Fibroblast of lung (primary cell): ENCODE measurements at regions not wholly inside any gene's neighbourhood (a gene's known extent, or its start where the extent isn't known, plus 50 kb on each side); places are given as distances from the start of the nearest gene placed in this dataset.

Source experiments
- DNase-seq, 2 donors: peaks; one replicate each; pipeline versions ENCODE4 v3.0.0 to v3.0.0-alpha.2; 2010; ENCODE audit warnings: low read depth in 2 of 2
- H2AFZ ChIP-seq: 2 replicates; pipeline ENCODE4 v1.5.1; 2012; ENCODE audit warnings: low read length, control low read depth, inconsistent platforms
- H3K27ac ChIP-seq: 2 replicates; pipeline ENCODE4 v1.5.1; 2011; ENCODE audit warnings: low read length, control low read depth; ENCODE audit not compliant: insufficient read depth
- H3K27me3 ChIP-seq: 2 replicates; pipeline ENCODE4 v1.5.1; 2011; ENCODE audit warnings: mild to moderate bottlenecking, low read length; ENCODE audit not compliant: control insufficient read depth, insufficient read depth
- H3K36me3 ChIP-seq: 2 replicates; pipeline ENCODE4 v1.5.1; 2011; ENCODE audit warnings: low read length; ENCODE audit not compliant: control insufficient read depth, insufficient read depth
- H3K4me1 ChIP-seq: 2 replicates; pipeline ENCODE4 v1.5.1; 2011; ENCODE audit warnings: low read length; ENCODE audit not compliant: control insufficient read depth, insufficient read depth; ENCODE audit errors: extremely low read depth
- H3K4me2 ChIP-seq: 2 replicates; pipeline ENCODE4 v1.5.1; 2011; ENCODE audit warnings: low read length, control low read depth; ENCODE audit not compliant: insufficient read depth; ENCODE audit errors: extremely low read depth
- H3K4me3 ChIP-seq, 4 experiments: fragments of 200-600 bp in 1 of 4; sonication (generic) in 1 of 4; replicated peaks in 1 of 4; 2 replicates each; pipeline ENCODE4 v1.5.1; 2011 to 2016; ENCODE audit warnings: low read length in 4 of 4, low read depth in 3 of 4, mild to moderate bottlenecking in 3 of 4, control low read depth in 2 of 4, inconsistent platforms in 1 of 4, mixed read lengths in 1 of 4; ENCODE audit not compliant: insufficient read depth in 1 of 4; ENCODE audit errors: control extremely low read depth in 1 of 4
- H3K79me2 ChIP-seq: 2 replicates; pipeline ENCODE4 v1.5.1; 2012; ENCODE audit warnings: mild to moderate bottlenecking, low read length, inconsistent platforms; ENCODE audit not compliant: control insufficient read depth, insufficient read depth
- H3K9ac ChIP-seq: 2 replicates; pipeline ENCODE4 v1.5.1; 2011; ENCODE audit warnings: mild to moderate bottlenecking, low read length, control low read depth; ENCODE audit not compliant: insufficient read depth
- H3K9me3 ChIP-seq: 2 replicates; pipeline ENCODE4 v1.5.1; 2012; ENCODE audit warnings: low read depth, low read length; ENCODE audit not compliant: control insufficient read depth, insufficient read depth
- H4K20me1 ChIP-seq: 2 replicates; pipeline ENCODE4 v1.5.1; 2011; ENCODE audit warnings: low read length; ENCODE audit not compliant: control insufficient read depth, insufficient read depth; ENCODE audit errors: extremely low read depth
- EZH2 ChIP-seq: IDR thresholded peaks from 2 replicates; pipeline ENCODE4 v1.5.1; 2012; ENCODE audit warnings: low read length, control low read depth, mild to moderate bottlenecking; ENCODE audit errors: missing control alignments
- TF ChIP-seq, protein P1 (sequence below), 2 donors: IDR thresholded peaks in 1 of 2; conservative IDR thresholded peaks in 1 of 2; 1 replicate in 1 of 2; 2 replicates in 1 of 2; pipeline ENCODE4 v1.5.1; 2011 to 2012; ENCODE audit warnings: low read length in 2 of 2, control low read depth in 1 of 2, inconsistent platforms in 1 of 2, low read depth in 1 of 2, mild to moderate bottlenecking in 1 of 2

DNA sequence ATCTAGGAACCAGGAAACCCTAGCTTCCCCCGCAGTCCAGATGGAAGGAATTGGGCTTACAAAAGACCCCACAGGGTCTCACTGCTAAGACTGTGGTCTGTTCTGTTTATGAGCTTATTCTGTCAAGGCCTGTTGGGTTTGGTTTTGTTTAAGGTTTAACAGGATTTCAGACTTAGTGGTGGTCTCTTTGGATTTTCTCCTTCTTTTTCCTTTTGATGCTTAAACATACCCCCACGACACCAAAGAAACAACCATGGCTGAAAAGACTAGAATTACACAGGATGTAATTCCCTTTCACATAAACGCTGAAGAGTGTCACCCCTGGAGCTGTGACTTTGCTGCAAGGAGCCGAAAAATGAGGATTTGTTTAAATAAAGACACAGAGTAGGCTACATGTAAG is 408.6 kb downstream of the PREX1 start:
- Histone ChIP-seq H3K4me3 (no peak overlapping the region), H3K4me1 (no peaks in the 10 kb centered on the region), H2AFZ (no peak overlapping the region), H3K9ac (no peak overlapping the region), H3K4me2 (no peak overlapping the region), H3K36me3 (no peaks in the 10 kb centered on the region), H3K27ac (no peak overlapping the region), H4K20me1 (no peaks in the 10 kb centered on the region), H3K79me2 (no peaks in the 10 kb centered on the region), H3K27me3 (no peaks in the 10 kb centered on the region), H3K9me3 (no peaks in the 10 kb centered on the region)
- TF ChIP-seq, protein P1, sequence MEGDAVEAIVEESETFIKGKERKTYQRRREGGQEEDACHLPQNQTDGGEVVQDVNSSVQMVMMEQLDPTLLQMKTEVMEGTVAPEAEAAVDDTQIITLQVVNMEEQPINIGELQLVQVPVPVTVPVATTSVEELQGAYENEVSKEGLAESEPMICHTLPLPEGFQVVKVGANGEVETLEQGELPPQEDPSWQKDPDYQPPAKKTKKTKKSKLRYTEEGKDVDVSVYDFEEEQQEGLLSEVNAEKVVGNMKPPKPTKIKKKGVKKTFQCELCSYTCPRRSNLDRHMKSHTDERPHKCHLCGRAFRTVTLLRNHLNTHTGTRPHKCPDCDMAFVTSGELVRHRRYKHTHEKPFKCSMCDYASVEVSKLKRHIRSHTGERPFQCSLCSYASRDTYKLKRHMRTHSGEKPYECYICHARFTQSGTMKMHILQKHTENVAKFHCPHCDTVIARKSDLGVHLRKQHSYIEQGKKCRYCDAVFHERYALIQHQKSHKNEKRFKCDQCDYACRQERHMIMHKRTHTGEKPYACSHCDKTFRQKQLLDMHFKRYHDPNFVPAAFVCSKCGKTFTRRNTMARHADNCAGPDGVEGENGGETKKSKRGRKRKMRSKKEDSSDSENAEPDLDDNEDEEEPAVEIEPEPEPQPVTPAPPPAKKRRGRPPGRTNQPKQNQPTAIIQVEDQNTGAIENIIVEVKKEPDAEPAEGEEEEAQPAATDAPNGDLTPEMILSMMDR (conservative IDR thresholded peaks at IDR 0.05 in 1 of 2, IDR thresholded peaks at IDR 0.05 in 1 of 2; ENCODE audit: low read depth in 1 of 2, low read length in 2 of 2): no peak
- TF ChIP-seq EZH2: no peak
- DNase-seq: no peak

DNA sequence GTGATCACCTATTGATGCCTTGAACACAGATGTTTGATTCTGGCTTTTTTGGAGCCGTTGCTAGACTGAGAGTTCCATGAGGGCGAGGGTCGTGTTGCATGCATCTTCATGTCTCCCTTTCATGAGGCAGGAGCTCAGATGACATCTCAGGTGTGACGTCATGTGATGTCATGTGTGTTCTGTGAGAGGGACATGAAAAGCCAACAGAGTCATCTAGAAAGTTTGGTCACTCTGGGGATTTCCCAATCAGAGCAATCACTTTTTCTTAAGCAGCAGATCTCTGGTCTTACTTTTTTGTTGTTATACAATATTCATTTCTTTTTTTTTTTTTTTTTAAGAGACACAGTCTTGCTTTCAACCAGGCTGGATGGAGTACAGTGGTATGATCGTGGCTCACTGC is 411.8 kb downstream of the PREX1 start:
- Histone ChIP-seq H3K27ac (no peak overlapping the region), H4K20me1 (no peaks in the 10 kb centered on the region), H3K9me3 (no peaks in the 10 kb centered on the region), H3K79me2 (no peaks in the 10 kb centered on the region), H3K4me2 (no peak overlapping the region), H3K27me3 (no peaks in the 10 kb centered on the region), H3K4me3 (no peak overlapping the region), H3K36me3 (no peaks in the 10 kb centered on the region), H2AFZ (no peak overlapping the region), H3K9ac (no peak overlapping the region), H3K4me1 (no peaks in the 10 kb centered on the region)
- DNase-seq: no peak
- no peak for TF ChIP-seq EZH2
- TF ChIP-seq, protein P1 (conservative IDR thresholded peaks at IDR 0.05 in 1 of 2, IDR thresholded peaks at IDR 0.05 in 1 of 2; ENCODE audit: low read depth in 1 of 2, low read length in 2 of 2): no peak

DNA sequence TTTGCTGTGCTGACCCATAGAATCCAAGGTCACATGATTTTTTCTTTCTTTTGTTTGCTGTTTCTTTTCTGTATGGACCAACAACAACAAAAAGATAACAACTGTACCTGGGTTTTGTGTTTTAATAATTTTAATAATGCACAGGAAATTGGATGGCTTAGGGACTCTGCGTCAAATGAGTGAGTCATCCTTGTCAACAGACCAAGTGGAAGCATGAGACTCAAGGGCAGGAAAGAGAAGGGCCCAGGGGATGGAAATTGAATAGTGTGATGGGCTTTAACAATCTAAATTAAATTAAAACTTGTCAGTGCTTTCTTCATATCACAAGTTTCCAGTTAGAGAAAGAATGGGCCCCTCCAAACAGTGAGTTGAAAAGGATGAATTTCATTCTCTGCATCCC is 413.0 kb downstream of the PREX1 start:
- no peaks in the 10 kb centered on the region for H3K36me3 ChIP-seq
- H3K4me1 ChIP-seq: no peaks in the 10 kb centered on the region
- no peak overlapping the region for H3K27ac ChIP-seq
- H3K9me3 ChIP-seq: no peaks in the 10 kb centered on the region
- H3K79me2 ChIP-seq: no peaks in the 10 kb centered on the region
- no peak overlapping the region for H3K4me2 ChIP-seq
- H3K4me3 ChIP-seq: no peak overlapping the region
- DNase-seq: no peak
- H4K20me1 ChIP-seq: no peaks in the 10 kb centered on the region
- TF ChIP-seq EZH2: no peak
- TF ChIP-seq, protein P1 (conservative IDR thresholded peaks at IDR 0.05 in 1 of 2, IDR thresholded peaks at IDR 0.05 in 1 of 2; ENCODE audit: low read depth in 1 of 2, low read length in 2 of 2): no peak
- no peak overlapping the region for H2AFZ ChIP-seq
- H3K9ac ChIP-seq: no peak overlapping the region
- no peaks in the 10 kb centered on the region for H3K27me3 ChIP-seq
